Activated T-helper 1 cell treated with anti-CD3 and anti-CD28 coated beads, Interleukin-2, amount 50 U/mL, for 16 hours (primary cell): ENCODE measurements at regions not wholly inside any gene's neighbourhood (a gene's known extent, or its start where the extent isn't known, plus 50 kb on each side); places are given as distances from the start of the nearest gene placed in this dataset.

Source experiments
- DNase-seq, 2 donors: peaks; one replicate each; pipeline ENCODE4 v3.0.0-alpha.2; 2020; ENCODE audit warnings: low read depth in 1 of 2, low spot score in 1 of 2

GRCh38 chr5:1748271-1748670, 51.4 kb downstream of the MRPL36 start:
- DNase-seq = no peak

GRCh38 chr5:1747803-1748085, 51.9 kb downstream of the MRPL36 start:
- no peak for DNase-seq

DNA sequence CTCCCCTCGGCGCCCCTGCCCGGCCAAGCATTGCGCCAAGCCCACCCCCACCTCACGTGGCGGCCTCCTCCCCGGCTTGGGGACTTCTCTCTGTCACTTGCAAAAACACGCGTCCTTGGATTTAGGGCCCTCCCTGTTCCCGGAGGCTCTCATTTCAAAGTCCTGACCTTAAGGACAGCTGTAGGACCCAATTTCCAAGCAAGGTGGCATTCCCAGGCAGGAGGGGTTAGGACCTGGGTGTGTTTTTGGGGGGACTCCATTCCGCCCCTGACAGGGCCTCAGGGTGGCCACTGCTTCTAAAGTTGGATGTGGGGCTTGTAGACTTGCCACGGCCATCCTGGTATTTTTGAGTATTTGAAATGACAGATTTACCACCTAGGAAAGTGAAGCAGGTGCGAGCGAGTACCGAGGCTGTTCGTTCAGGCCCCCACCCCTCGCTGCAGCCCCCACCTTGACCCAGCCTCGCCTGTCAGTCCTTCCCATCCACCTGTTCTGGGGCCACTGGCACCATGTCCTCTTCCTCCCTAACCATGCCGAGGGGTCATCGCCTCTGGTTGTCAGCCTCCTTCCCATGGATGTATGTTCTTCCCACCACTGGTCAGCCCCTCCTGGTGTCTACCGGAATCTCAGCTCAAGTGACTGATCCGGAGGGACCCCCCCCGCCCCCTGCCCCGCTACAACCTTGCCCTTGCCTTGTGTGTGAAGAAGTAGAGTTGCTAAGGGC, 52.4 kb downstream of the MRPL36 start:
- no peak for DNase-seq

DNA sequence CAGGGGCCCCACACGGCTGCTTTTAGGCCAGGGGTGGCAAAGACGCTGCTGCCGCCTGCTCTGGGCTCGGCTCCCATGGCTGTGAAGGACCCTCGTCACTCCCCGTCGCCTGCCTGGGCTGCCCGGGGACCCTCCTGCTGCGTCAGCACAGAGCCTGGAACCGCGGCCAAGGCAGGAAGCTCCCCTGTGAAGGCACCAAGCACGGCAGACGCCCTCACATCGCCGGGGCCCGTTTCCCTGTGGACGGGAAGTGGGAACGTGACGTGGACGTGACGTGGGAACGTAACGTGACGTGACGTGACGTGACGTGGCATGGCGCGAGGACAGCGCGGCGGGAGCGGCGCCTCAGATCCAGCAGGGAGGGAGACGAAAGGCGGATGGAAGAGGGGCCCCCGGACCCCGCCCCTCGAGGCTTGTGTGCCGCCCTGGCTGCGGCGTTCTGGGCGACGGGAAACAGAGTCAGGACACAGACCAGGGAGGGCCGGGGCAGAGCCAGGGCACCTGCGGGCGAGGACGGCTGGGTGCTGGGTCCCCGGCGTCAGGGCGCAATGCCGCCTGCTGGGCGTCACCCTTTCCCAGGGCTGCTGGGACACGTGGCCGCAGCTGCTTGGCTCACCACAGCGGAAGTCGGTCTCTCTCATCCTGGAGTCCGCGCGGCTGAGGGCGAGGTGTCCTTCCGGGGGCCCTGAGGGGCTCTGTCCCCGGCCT, 53.1 kb downstream of the MRPL36 start:
- no peak for DNase-seq

- DNase-seq = no peak
These were observed 53.8 kb downstream of the MRPL36 start for GRCh38 chr5:1745796-1746370.

GRCh38 chr5:1745123-1745795, 54.4 kb downstream of the MRPL36 start:
- DNase-seq = no peak

DNA sequence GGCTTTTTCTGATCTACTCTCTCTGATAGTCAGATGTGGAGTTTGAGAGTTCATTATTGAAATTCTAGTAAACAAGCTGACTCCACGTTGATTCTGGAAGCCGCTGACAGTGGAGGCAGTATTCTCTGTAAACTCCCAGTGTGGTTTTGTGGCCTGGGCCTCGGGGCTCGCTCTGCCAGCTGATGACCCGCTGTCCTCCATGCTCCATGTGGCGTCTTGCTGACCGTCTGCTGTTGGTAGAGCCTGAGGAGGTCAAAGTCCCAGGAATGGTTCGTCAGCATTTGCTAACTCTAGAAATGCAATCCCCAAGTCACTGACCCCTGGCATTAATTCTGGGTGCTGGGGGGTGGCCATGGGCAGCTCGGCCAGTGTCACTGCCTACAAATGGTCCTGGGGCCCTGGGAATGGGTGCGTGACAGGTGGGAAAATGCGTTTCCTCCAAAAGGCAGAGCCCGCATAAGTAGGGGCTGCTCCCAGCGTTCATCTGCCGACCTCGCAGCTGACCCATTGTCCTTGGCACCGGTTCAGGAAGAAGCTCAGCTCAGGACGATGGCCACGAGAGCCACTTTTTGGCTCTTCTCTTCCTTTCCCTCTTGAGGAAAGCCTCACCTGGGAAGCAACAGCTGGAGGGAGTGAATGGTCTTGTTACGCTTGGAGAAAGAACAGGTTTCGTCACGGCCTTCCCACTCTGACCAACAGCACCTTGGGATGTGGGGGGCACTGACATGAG, 55.1 kb downstream of the MRPL36 start:
- DNase-seq = no peak

GRCh38 chr5:1743769-1744085, 55.9 kb downstream of the MRPL36 start:
- DNase-seq = no peak

GRCh38 chr5:1743061-1743768, 56.4 kb downstream of the MRPL36 start:
- DNase-seq = no peak

GRCh38 chr5:1737790-1738405, 61.7 kb downstream of the MRPL36 start:
- DNase-seq = no peak

GRCh38 chr5:1736889-1737711, 62.5 kb downstream of the MRPL36 start:
- no peak for DNase-seq

- DNase-seq = no peak
These were observed 63.6 kb downstream of the MRPL36 start for GRCh38 chr5:1736065-1736464.

GRCh38 chr5:1735320-1735970, 64.2 kb downstream of the MRPL36 start:
- DNase-seq = no peak

DNA sequence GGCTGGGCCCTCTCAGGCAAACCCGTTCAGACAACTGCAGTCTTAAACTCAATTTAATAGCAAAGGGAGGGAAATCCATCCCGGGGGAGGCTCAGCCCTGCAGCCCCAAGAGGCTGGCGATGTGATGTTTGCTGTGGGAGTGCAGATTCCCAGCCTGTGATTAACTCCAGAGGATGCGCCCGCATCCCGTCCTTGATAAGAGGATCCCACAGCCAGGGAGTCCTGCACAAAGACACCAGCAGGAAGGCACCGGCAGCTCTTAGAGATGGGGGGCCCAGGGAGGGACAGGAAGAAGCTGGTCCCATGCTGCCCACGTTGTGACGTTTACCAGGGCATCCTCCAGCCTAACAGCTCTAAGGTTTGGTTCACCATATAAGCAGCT, 64.7 kb downstream of the MRPL36 start:
- no peak for DNase-seq

- no peak for DNase-seq
These were observed 65.2 kb downstream of the MRPL36 start for GRCh38 chr5:1734271-1734907.

GRCh38 chr5:1733369-1733768, 66.3 kb downstream of the MRPL36 start:
- DNase-seq = no peak

GRCh38 chr5:1732945-1733344, 66.7 kb downstream of the MRPL36 start:
- DNase-seq = no peak

DNA sequence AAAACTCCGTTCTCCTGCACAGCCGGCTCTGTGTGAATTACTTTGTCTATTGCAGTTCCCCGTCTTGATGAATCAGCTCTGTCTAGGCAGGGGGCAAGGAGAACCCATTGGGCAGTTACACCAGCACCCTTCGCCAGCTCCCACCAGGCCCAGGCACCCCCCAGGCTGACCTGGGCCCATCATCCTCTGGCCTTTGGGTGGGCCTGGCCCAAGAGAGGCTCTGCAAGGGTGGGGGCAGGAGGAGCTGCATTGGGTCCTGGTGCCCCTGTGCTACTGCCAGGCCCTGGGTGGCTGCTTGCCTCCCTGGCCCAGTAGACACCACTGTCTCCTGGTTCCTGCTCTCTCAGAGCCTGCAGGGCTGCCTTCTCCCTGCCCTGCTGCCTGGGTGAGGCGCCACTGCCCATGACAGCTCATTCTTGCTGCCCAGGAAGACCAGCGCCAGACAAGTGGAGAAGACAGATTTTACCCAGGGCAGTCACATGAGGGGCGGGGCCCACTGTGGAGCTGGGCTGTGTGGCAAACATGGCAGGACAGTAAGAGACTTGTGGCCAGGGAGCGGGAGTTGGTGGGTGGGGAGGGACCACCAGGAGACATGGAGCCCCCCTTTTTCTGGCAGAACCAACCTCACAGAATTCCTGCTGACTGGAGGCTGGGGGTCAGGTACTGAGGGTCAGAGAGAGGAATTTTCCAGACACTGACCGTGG, 67.2 kb downstream of the MRPL36 start:
- no peak for DNase-seq
